HCT116 (cell line): ENCODE measurements at regions not wholly inside any gene's neighbourhood (a gene's known extent, or its start where the extent isn't known, plus 50 kb on each side); places are given as distances from the start of the nearest gene placed in this dataset.

Experiments used
- ATF3 ChIP-seq: IDR thresholded peaks from 2 replicates; pipeline ENCODE4 v1.6.1; 2012
- CTCF ChIP-seq, 3 experiments: fragments of 200-600 bp in 1 of 3; sonication (generic) in 1 of 3; IDR thresholded peaks in 2 of 3; conservative IDR thresholded peaks in 1 of 3; 2 replicates each; pipeline ENCODE4 v1.5.1; 2012 to 2017; ENCODE audit warnings: low read depth in 2 of 3, low read length in 2 of 3, antibody characterized with exemption in 1 of 3, borderline replicate concordance in 1 of 3, control low read depth in 1 of 3, mild to moderate bottlenecking in 1 of 3, mixed read lengths in 1 of 3, mixed run types in 1 of 3, moderate library complexity in 1 of 3; ENCODE audit not compliant: insufficient read depth in 1 of 3
- JUND ChIP-seq: IDR thresholded peaks from 2 replicates; pipeline ENCODE4 v1.6.1; 2012
- POLR2A ChIP-seq: IDR thresholded peaks from 2 replicates; pipeline ENCODE4 v1.7.0; 2011; ENCODE audit warnings: borderline replicate concordance; ENCODE audit not compliant: insufficient read depth, insufficient read length; ENCODE audit errors: extremely low read depth
- POLR2AphosphoS5 ChIP-seq: IDR thresholded peaks from 2 replicates; pipeline ENCODE4 v1.6.1; 2011; ENCODE audit warnings: mild to moderate bottlenecking, low read depth, low read length, moderate library complexity
- RAD21 ChIP-seq: IDR thresholded peaks from 2 replicates; pipeline ENCODE4 v1.6.1; 2012; ENCODE audit warnings: low read depth, mild to moderate bottlenecking
- REST ChIP-seq: IDR thresholded peaks from 2 replicates; pipeline ENCODE4 v1.6.1; 2012; ENCODE audit warnings: low read depth

GRCh38 chrX:40469316-40469715 lies 111.5 kb upstream of the ATP6AP2 start:
- TF ChIP-seq POLR2AphosphoS5 (no peak), REST (no peak), RAD21 (no peak), POLR2A (no peak), JUND (no peak), ATF3 (no peak), CTCF (IDR thresholded peaks at IDR 0.05 in 2 of 3, conservative IDR thresholded peaks at IDR 0.05 in 1 of 3; ENCODE audit: borderline replicate concordance in 1 of 3, insufficient read depth in 1 of 3, low read depth in 2 of 3, low read length in 2 of 3) (no peak)
